ENCODE measurements at regions not wholly inside any gene's neighbourhood (a gene's known extent, or its start where the extent isn't known, plus 50 kb on each side); places are given as distances from the start of the nearest gene placed in this dataset.
A peak's percentile ranks its signal among the peaks of the same experiment; 100 is the strongest.

DNA sequence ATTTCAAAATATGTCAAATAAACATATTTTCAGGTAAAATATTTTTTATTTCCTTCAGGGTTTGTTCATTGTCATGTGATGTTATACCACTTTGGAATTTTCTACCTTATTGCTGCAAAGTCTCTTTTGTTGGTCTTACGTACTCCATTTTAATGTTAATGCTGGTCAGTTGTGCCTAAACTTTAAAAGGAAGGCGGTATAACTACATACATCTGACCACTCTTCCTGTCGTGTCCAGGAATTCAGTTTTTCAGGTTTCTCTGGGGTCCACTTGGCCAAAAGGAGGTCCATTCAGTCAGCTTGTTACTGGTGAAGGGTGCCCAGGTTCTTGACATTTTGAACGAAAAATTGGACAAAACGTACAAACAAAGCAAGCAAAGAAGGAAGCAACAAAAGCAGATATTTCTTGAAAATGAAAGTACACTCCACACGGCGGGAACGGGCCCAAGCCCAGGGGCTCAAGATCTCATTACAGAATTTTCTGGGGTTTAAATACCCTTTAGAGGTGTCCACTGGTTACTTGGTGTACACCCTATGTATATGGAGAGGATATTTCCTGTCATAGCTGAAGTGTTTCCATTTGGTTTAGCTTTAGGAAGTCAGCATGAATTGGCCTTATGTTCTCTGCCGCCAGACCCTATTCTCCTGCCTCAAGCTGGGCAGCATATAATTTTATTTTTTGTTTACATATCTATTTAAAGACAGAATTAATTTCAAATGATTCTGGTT lies 471.7 kb upstream of the CDH7 start:
- 2% methylated on average over 9 of the region's 9 CpGs for WGBS (ENCODE audit: low lambda C conversion rate)
- in situ Hi-C loops (cut with HindIII; ENCODE audit: extremely low pct_ligation_motif_present, low pct_unique_long_range_greater_than_20kb), result no loop called here
- H3K27ac ChIP-seq (ENCODE audit: extremely low read length, insufficient read depth, low read length), result no peak overlapping the region
- BruUV-seq (replicated peaks), result no TSS peak
- FAIRE-seq (no peak), ATAC-seq (peak; percentile 70), DNase-seq (ENCODE audit: low spot score) (no peak)
- H3K79me2 ChIP-seq (ENCODE audit: insufficient read depth, low read length), result no peaks in the 10 kb centered on the region
- no peaks in the 10 kb centered on the region for H3K9me3 ChIP-seq (ENCODE audit: low read length)
- TF ChIP-seq, protein P1, sequence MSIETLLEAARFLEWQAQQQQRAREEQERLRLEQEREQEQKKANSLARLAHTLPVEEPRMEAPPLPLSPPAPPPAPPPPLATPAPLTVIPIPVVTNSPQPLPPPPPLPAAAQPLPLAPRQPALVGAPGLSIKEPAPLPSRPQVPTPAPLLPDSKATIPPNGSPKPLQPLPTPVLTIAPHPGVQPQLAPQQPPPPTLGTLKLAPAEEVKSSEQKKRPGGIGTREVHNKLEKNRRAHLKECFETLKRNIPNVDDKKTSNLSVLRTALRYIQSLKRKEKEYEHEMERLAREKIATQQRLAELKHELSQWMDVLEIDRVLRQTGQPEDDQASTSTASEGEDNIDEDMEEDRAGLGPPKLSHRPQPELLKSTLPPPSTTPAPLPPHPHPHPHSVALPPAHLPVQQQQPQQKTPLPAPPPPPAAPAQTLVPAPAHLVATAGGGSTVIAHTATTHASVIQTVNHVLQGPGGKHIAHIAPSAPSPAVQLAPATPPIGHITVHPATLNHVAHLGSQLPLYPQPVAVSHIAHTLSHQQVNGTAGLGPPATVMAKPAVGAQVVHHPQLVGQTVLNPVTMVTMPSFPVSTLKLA (IDR thresholded peaks at IDR 0.05), result no peak
- TF ChIP-seq ZNF20 (CRISPR knock-in tag; IDR thresholded peaks at IDR 0.05), result peak; percentile 90; the same call in 1 of the 2 replicates
- H3K27me3 ChIP-seq (ENCODE audit: control insufficient read depth in 1 of 2, insufficient read depth in 2 of 2, low read length in 2 of 2), result no peaks in the 10 kb centered on the region
- POLR2A ChIA-PET, result no interaction called here
- H3K36me3 ChIP-seq (replicated peaks in 1 of 2; ENCODE audit: control insufficient read depth in 1 of 2, insufficient read depth in 2 of 2, low read length in 2 of 2), result no peaks in the 10 kb centered on the region
- peak overlapping the region; percentile 98 for H2AFZ ChIP-seq (ENCODE audit: low read length)
- peak overlapping the region; percentile 59 for H3K4me2 ChIP-seq (ENCODE audit: low read depth, low read length)
- no peaks in the 10 kb centered on the region for H3K4me1 ChIP-seq (ENCODE audit: insufficient read depth, low read length)
- H3K4me3 ChIP-seq (replicated peaks in 1 of 3; ENCODE audit: insufficient read depth in 1 of 3, low read depth in 2 of 3, low read length in 3 of 3), result peak overlapping the region; percentile 41 to 51 (median 45); a peak in 4 of 6 replicates
- no peaks in the 10 kb centered on the region for H4K20me1 ChIP-seq (ENCODE audit: insufficient read depth, low read length)
- CTCF ChIA-PET (ENCODE audit: low intra/inter-chr PET ratio, low total read pairs), result no interaction called here
- intact Hi-C loops (cut with micrococcal nuclease; ENCODE audit: unreplicated experiment), result no loop called here
- H3K9ac ChIP-seq (ENCODE audit: insufficient read depth, low read depth, low read length), result peak overlapping the region; percentile 28; the same call in 1 of the 2 replicates

DNA sequence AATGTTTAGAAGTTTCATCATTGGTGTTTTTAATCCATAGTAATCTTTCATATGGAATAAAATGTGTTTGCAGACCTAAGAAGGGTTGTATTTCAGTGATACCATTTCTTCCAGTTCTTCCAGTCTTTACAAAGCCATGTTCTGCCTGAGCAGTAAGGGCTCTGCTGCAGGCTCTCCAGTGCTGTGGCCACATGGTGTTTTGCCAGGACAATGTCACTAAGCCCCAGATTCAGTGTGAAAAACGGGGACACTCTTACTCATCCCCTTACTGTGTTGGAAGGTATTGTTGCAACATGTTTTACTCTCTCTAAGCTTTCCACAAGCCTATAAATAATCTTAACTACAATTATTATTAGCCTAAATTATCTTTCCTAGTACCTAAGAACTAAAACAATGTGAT lies 481.4 kb upstream of the CDH7 start:
- Histone ChIP-seq H3K4me2 (ENCODE audit: low read depth, low read length) (no peak overlapping the region), H3K36me3 (replicated peaks in 1 of 2; ENCODE audit: control insufficient read depth in 1 of 2, insufficient read depth in 2 of 2, low read length in 2 of 2) (no peaks in the 10 kb centered on the region), H3K9ac (ENCODE audit: insufficient read depth, low read depth, low read length) (no peak overlapping the region), H3K4me1 (ENCODE audit: insufficient read depth, low read length) (no peaks in the 10 kb centered on the region), H2AFZ (ENCODE audit: low read length) (no peak overlapping the region), H3K79me2 (ENCODE audit: insufficient read depth, low read length) (no peaks in the 10 kb centered on the region), H3K27ac (ENCODE audit: extremely low read length, insufficient read depth, low read length) (no peak overlapping the region), H4K20me1 (ENCODE audit: insufficient read depth, low read length) (no peaks in the 10 kb centered on the region), H3K4me3 (replicated peaks in 1 of 3; ENCODE audit: insufficient read depth in 1 of 3, low read depth in 2 of 3, low read length in 3 of 3) (no peak overlapping the region), H3K27me3 (ENCODE audit: control insufficient read depth in 1 of 2, insufficient read depth in 2 of 2, low read length in 2 of 2) (no peaks in the 10 kb centered on the region), H3K9me3 (ENCODE audit: low read length) (no peaks in the 10 kb centered on the region)
- no TSS peak for BruUV-seq (replicated peaks)
- intact Hi-C loops (cut with micrococcal nuclease; ENCODE audit: unreplicated experiment) (no loop called here), in situ Hi-C loops (cut with HindIII; ENCODE audit: extremely low pct_ligation_motif_present, low pct_unique_long_range_greater_than_20kb) (no loop called here)
- CTCF ChIA-PET (ENCODE audit: low intra/inter-chr PET ratio, low total read pairs), result no interaction called here
- DNase-seq (ENCODE audit: low spot score), result no peak
- TF ChIP-seq MTF1 (CRISPR knock-in tag; IDR thresholded peaks at IDR 0.05) (no peak), HCFC1 (IDR thresholded peaks at IDR 0.05; ENCODE audit: low read depth, low read length) (no peak)
- TF ChIP-seq, protein P2, sequence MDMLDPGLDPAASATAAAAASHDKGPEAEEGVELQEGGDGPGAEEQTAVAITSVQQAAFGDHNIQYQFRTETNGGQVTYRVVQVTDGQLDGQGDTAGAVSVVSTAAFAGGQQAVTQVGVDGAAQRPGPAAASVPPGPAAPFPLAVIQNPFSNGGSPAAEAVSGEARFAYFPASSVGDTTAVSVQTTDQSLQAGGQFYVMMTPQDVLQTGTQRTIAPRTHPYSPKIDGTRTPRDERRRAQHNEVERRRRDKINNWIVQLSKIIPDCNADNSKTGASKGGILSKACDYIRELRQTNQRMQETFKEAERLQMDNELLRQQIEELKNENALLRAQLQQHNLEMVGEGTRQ (IDR thresholded peaks at IDR 0.05; ENCODE audit: low read depth, low read length), result no peak
- TF ChIP-seq, protein P2 (CRISPR knock-in tag; IDR thresholded peaks at IDR 0.05; ENCODE audit: borderline replicate concordance), result no peak
- WGBS (ENCODE audit: low lambda C conversion rate), result 0% methylated on average over 1 of the region's 1 CpG
- POLR2A ChIA-PET, result no interaction called here
- no peak for FAIRE-seq
- ATAC-seq, result no peak
